SU-DHL-6 (cell line): ENCODE measurements at regions not wholly inside any gene's neighbourhood (a gene's known extent, or its start where the extent isn't known, plus 50 kb on each side); places are given as distances from the start of the nearest gene placed in this dataset.

ENCODE experiments used
- H2AFZ ChIP-seq: fragments of 200-600 bp; sonication (generic); 2 replicates; pipeline ENCODE4 v1.6.1; 2014; ENCODE audit warnings: low read depth, mild to moderate bottlenecking, moderate library complexity, mixed read lengths, antibody characterized with exemption, low read length; ENCODE audit not compliant: severe bottlenecking
- H3F3A ChIP-seq: fragments of 200-600 bp; shearing (Covaris generic); 2 replicates; pipeline ENCODE4 v1.6.0; 2016; ENCODE audit warnings: antibody characterized with exemption, mild to moderate bottlenecking; ENCODE audit not compliant: insufficient read depth
- H3K27ac ChIP-seq: fragments of 200-600 bp; sonication (generic); 2 replicates; pipeline ENCODE4 v1.5.1; 2016; ENCODE audit warnings: low read depth, mild to moderate bottlenecking, low read length, moderate library complexity, mixed read lengths
- H3K27me3 ChIP-seq: fragments of 200-600 bp; sonication (generic), shearing (Covaris generic); 2 replicates; pipeline ENCODE4 v1.6.0; 2014; ENCODE audit warnings: mild to moderate bottlenecking, low read length
- H3K36me3 ChIP-seq: fragments of 200-600 bp; sonication (generic); 2 replicates; pipeline ENCODE4 v1.6.1; 2014; ENCODE audit warnings: mild to moderate bottlenecking, low read length, mixed read lengths
- H3K4me2 ChIP-seq: fragments of 300-600, 200-600 bp; shearing (Covaris generic), sonication (generic); 2 replicates; pipeline ENCODE4 v1.6.0; 2014; ENCODE audit warnings: low read length, low read depth, mild to moderate bottlenecking; ENCODE audit not compliant: poor library complexity, severe bottlenecking
- H3K4me3 ChIP-seq: fragments of 200-600 bp; sonication (generic); 2 replicates; pipeline ENCODE4 v1.5.1; 2014; ENCODE audit warnings: antibody characterized with exemption, low read length, mild to moderate bottlenecking, mixed read lengths; ENCODE audit not compliant: insufficient read depth, poor library complexity, severe bottlenecking
- H3K79me2 ChIP-seq: fragments of 200-600 bp; sonication (generic); 2 replicates; pipeline ENCODE4 v1.6.1; 2014; ENCODE audit warnings: mild to moderate bottlenecking, low read length, moderate library complexity; ENCODE audit not compliant: insufficient read depth
- H3K9ac ChIP-seq: fragments of 200-600 bp; sonication (generic); 2 replicates; pipeline ENCODE4 v1.7.0; 2014; ENCODE audit warnings: mild to moderate bottlenecking, low read length
- H3K9me2 ChIP-seq: fragments of 200-600 bp; sonication (generic); replicated peaks from 2 replicates; pipeline ENCODE4 v1.6.1; 2014; ENCODE audit warnings: low read length; ENCODE audit not compliant: insufficient read depth
- H3K9me3 ChIP-seq: fragments of 200-600 bp; sonication (generic); 2 replicates; pipeline ENCODE4 v1.6.1; 2014; ENCODE audit warnings: low read length, mixed read lengths; ENCODE audit not compliant: insufficient read depth
- H4K20me1 ChIP-seq: fragments of 200-600 bp; sonication (generic); 2 replicates; pipeline ENCODE4 v1.6.1; 2014; ENCODE audit warnings: low read depth, mild to moderate bottlenecking, antibody characterized with exemption, low read length, moderate library complexity, mixed read lengths
- CTCF ChIP-seq: fragments of 200-600 bp; sonication (generic); IDR thresholded peaks from one replicate; pipeline ENCODE4 v1.5.1; 2017; ENCODE audit warnings: antibody characterized with exemption, mild to moderate bottlenecking, low read length, moderate library complexity; ENCODE audit not compliant: insufficient read depth, poor library complexity, severe bottlenecking
- EZH2phosphoT487 ChIP-seq: fragments of 200-600 bp; sonication (generic), shearing (Covaris generic); conservative IDR thresholded peaks from 2 replicates; pipeline ENCODE4 v1.6.1; 2018; ENCODE audit warnings: mild to moderate bottlenecking, antibody characterized with exemption, low read length, moderate library complexity, mixed read lengths

GRCh38 chr20:11624704-11625103 lies 293.0 kb upstream of the BTBD3 start:
- no peaks in the 10 kb centered on the region for H3K9me3 ChIP-seq
- H3K27ac ChIP-seq: no peak overlapping the region
- H2AFZ ChIP-seq: no peak overlapping the region
- no peaks in the 10 kb centered on the region for H3K36me3 ChIP-seq
- no peaks in the 10 kb centered on the region for H3K79me2 ChIP-seq
- no peaks in the 10 kb centered on the region for H3K9me2 ChIP-seq
- no peak for TF ChIP-seq EZH2phosphoT487
- TF ChIP-seq CTCF: no peak
- no peak overlapping the region for H3K9ac ChIP-seq
- no peak overlapping the region for H3K4me3 ChIP-seq
- no peaks in the 10 kb centered on the region for H3K27me3 ChIP-seq
- no peaks in the 10 kb centered on the region for H3F3A ChIP-seq
- no peak overlapping the region for H3K4me2 ChIP-seq
- no peaks in the 10 kb centered on the region for H4K20me1 ChIP-seq

- Histone ChIP-seq H4K20me1 (no peaks in the 10 kb centered on the region), H3K4me3 (no peak overlapping the region), H2AFZ (no peak overlapping the region), H3K9me2 (no peaks in the 10 kb centered on the region), H3K79me2 (no peaks in the 10 kb centered on the region), H3K9ac (no peak overlapping the region), H3F3A (no peaks in the 10 kb centered on the region), H3K9me3 (no peaks in the 10 kb centered on the region), H3K27ac (no peak overlapping the region), H3K36me3 (no peaks in the 10 kb centered on the region), H3K27me3 (no peaks in the 10 kb centered on the region), H3K4me2 (no peak overlapping the region)
- TF ChIP-seq EZH2phosphoT487 (no peak), CTCF (no peak)
Observed at GRCh38 chr20:11626551-11626950, 291.1 kb upstream of the BTBD3 start.

- no peak overlapping the region for H3K4me2 ChIP-seq
- H3K79me2 ChIP-seq: no peaks in the 10 kb centered on the region
- no peaks in the 10 kb centered on the region for H3K27me3 ChIP-seq
- H4K20me1 ChIP-seq: no peaks in the 10 kb centered on the region
- no peaks in the 10 kb centered on the region for H3F3A ChIP-seq
- no peaks in the 10 kb centered on the region for H3K36me3 ChIP-seq
- H3K4me3 ChIP-seq: no peak overlapping the region
- H3K9me3 ChIP-seq: peaks cover 17% of the 10 kb centered on the region; the same call in 1 of the 2 replicates
- TF ChIP-seq EZH2phosphoT487 (no peak), CTCF (no peak)
- no peak overlapping the region for H3K9ac ChIP-seq
- no peaks in the 10 kb centered on the region for H3K9me2 ChIP-seq
- H2AFZ ChIP-seq: no peak overlapping the region
- no peak overlapping the region for H3K27ac ChIP-seq
Observed at GRCh38 chr20:11642866-11643265, 274.8 kb upstream of the BTBD3 start.

GRCh38 chr20:11646359-11646758 lies 271.3 kb upstream of the BTBD3 start:
- Histone ChIP-seq H3K9me3 (peaks cover 17% of the 10 kb centered on the region; the same call in 1 of the 2 replicates), H3K27me3 (no peaks in the 10 kb centered on the region), H3F3A (no peaks in the 10 kb centered on the region), H3K4me2 (no peak overlapping the region), H2AFZ (no peak overlapping the region), H4K20me1 (no peaks in the 10 kb centered on the region), H3K79me2 (no peaks in the 10 kb centered on the region), H3K36me3 (no peaks in the 10 kb centered on the region), H3K9ac (no peak overlapping the region), H3K27ac (no peak overlapping the region), H3K9me2 (no peaks in the 10 kb centered on the region), H3K4me3 (no peak overlapping the region)
- TF ChIP-seq EZH2phosphoT487 (no peak), CTCF (no peak)
